Sciatic nerve (tissue), 2 donors: ENCODE measurements at regions not wholly inside any gene's neighbourhood (a gene's known extent, or its start where the extent isn't known, plus 50 kb on each side); places are given as distances from the start of the nearest gene placed in this dataset.
A peak's percentile ranks its signal among the peaks of the same experiment; 100 is the strongest.
"Not testable (repeated sequence)": the region's sequence is repeated elsewhere in the genome, so short reads cannot be mapped to it uniquely, and the experiment has no call there.

Experiments used
- ATAC-seq: fragments of 200-7000 bp; cut with Tn5 transposase; one replicate; pipeline ENCODE4 v1.9.1; 2020; ENCODE audit warnings: mild to moderate bottlenecking, moderate library complexity
- DNase-seq: peaks from one replicate; pipeline ENCODE4 v3.0.0-alpha.2; 2020; ENCODE audit warnings: low spot score
- intact Hi-C: fragments of 100-400 bp; cut with DNase I; formaldehyde crosslinking; loops from one replicate; pipeline ENCODE4 v1.14.2; 2022
- donor health status: DM: no; HTN: no; CAD: no.
- donor health status: DM: no; HTN: no; CAD: no.

- intact Hi-C loops, result no loop called here
- DNase-seq (no peak), ATAC-seq (no peak)
These were observed 238.3 kb upstream of the NUDT12 start for GRCh38 chr5:103800741-103801495.

- DNase-seq, result no peak
- no peak for ATAC-seq
- intact Hi-C loops, result no loop called here
These were observed 231.1 kb upstream of the NUDT12 start for GRCh38 chr5:103793595-103794182.

- intact Hi-C loops, result no loop called here
- DNase-seq, result no peak
- peak; percentile 52 for ATAC-seq
These were observed 223.0 kb upstream of the NUDT12 start for GRCh38 chr5:103785569-103785968.

GRCh38 chr5:103783669-103784068, 221.1 kb upstream of the NUDT12 start:
- DNase-seq (no peak), ATAC-seq (no peak)
- intact Hi-C loops, result no loop called here

GRCh38 chr5:103780794-103781193, 218.2 kb upstream of the NUDT12 start:
- no peak for ATAC-seq
- intact Hi-C loops, result no loop called here
- DNase-seq, result no peak

- intact Hi-C loops, result no loop called here
- no peak for DNase-seq
- no peak for ATAC-seq
These were observed 212.1 kb upstream of the NUDT12 start for GRCh38 chr5:103774721-103775120.

- ATAC-seq, result no peak
- intact Hi-C loops, result no loop called here
- DNase-seq, result no peak
These were observed 209.7 kb upstream of the NUDT12 start for GRCh38 chr5:103772248-103772647.

GRCh38 chr5:103764403-103764802, 201.8 kb upstream of the NUDT12 start:
- intact Hi-C loops, result no loop called here
- ATAC-seq (no peak), DNase-seq (no peak)

GRCh38 chr5:103758996-103759395, 196.4 kb upstream of the NUDT12 start:
- no peak for ATAC-seq
- intact Hi-C loops, result no loop called here
- no peak for DNase-seq

GRCh38 chr5:103755974-103756373, 193.4 kb upstream of the NUDT12 start:
- no peak for ATAC-seq
- intact Hi-C loops, result no loop called here
- no peak for DNase-seq

GRCh38 chr5:103745353-103746065, 182.9 kb upstream of the NUDT12 start:
- DNase-seq (no peak), ATAC-seq (no peak)
- intact Hi-C loops, result no loop called here

- DNase-seq (no peak), ATAC-seq (peak; percentile 79)
- intact Hi-C loops, result no loop called here
These were observed 181.6 kb upstream of the NUDT12 start for GRCh38 chr5:103744159-103744558.

- DNase-seq, result no peak
- no peak for ATAC-seq
- intact Hi-C loops, result no loop called here
These were observed 180.8 kb upstream of the NUDT12 start for GRCh38 chr5:103743421-103743820.

GRCh38 chr5:103741984-103742383, 179.4 kb upstream of the NUDT12 start:
- peak; percentile 64 for ATAC-seq

GRCh38 chr5:103736343-103736742, 173.8 kb upstream of the NUDT12 start:
- ATAC-seq, intact Hi-C loops, DNase-seq: not testable (repeated sequence)

More at GRCh38 chr5:103741984-103742383, 179.4 kb upstream of the NUDT12 start:
- intact Hi-C loops, result no loop called here
- no peak for DNase-seq

- no peak for ATAC-seq
- no peak for DNase-seq
- intact Hi-C loops, result no loop called here
These were observed 161.7 kb upstream of the NUDT12 start for GRCh38 chr5:103724271-103724670.

- intact Hi-C loops, result no loop called here
- no peak for DNase-seq
- no peak for ATAC-seq
These were observed 158.6 kb upstream of the NUDT12 start for GRCh38 chr5:103721183-103721582.

GRCh38 chr5:103718108-103718507, 155.5 kb upstream of the NUDT12 start:
- ATAC-seq (no peak), DNase-seq (no peak)
- intact Hi-C loops, result no loop called here

- no peak for DNase-seq
- ATAC-seq, result no peak
- intact Hi-C loops, result no loop called here
These were observed 146.0 kb upstream of the NUDT12 start for GRCh38 chr5:103708601-103709000.
